ENCODE measurements at regions not wholly inside any gene's neighbourhood (a gene's known extent, or its start where the extent isn't known, plus 50 kb on each side); places are given as distances from the start of the nearest gene placed in this dataset.

- no peak for TF ChIP-seq POLR2AphosphoS5 (IDR thresholded peaks at IDR 0.05; ENCODE audit: low read depth, low read length)
- TF ChIP-seq, protein P1, sequence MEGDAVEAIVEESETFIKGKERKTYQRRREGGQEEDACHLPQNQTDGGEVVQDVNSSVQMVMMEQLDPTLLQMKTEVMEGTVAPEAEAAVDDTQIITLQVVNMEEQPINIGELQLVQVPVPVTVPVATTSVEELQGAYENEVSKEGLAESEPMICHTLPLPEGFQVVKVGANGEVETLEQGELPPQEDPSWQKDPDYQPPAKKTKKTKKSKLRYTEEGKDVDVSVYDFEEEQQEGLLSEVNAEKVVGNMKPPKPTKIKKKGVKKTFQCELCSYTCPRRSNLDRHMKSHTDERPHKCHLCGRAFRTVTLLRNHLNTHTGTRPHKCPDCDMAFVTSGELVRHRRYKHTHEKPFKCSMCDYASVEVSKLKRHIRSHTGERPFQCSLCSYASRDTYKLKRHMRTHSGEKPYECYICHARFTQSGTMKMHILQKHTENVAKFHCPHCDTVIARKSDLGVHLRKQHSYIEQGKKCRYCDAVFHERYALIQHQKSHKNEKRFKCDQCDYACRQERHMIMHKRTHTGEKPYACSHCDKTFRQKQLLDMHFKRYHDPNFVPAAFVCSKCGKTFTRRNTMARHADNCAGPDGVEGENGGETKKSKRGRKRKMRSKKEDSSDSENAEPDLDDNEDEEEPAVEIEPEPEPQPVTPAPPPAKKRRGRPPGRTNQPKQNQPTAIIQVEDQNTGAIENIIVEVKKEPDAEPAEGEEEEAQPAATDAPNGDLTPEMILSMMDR (IDR thresholded peaks at IDR 0.05), result no peak
- TF ChIP-seq TCF7L2 (IDR thresholded peaks at IDR 0.05; ENCODE audit: low read depth, low read length), result no peak
- TF ChIP-seq SIN3A (IDR thresholded peaks at IDR 0.05; ENCODE audit: borderline replicate concordance, insufficient read depth, low read depth, low read length), result no peak
- TF ChIP-seq, protein P2, sequence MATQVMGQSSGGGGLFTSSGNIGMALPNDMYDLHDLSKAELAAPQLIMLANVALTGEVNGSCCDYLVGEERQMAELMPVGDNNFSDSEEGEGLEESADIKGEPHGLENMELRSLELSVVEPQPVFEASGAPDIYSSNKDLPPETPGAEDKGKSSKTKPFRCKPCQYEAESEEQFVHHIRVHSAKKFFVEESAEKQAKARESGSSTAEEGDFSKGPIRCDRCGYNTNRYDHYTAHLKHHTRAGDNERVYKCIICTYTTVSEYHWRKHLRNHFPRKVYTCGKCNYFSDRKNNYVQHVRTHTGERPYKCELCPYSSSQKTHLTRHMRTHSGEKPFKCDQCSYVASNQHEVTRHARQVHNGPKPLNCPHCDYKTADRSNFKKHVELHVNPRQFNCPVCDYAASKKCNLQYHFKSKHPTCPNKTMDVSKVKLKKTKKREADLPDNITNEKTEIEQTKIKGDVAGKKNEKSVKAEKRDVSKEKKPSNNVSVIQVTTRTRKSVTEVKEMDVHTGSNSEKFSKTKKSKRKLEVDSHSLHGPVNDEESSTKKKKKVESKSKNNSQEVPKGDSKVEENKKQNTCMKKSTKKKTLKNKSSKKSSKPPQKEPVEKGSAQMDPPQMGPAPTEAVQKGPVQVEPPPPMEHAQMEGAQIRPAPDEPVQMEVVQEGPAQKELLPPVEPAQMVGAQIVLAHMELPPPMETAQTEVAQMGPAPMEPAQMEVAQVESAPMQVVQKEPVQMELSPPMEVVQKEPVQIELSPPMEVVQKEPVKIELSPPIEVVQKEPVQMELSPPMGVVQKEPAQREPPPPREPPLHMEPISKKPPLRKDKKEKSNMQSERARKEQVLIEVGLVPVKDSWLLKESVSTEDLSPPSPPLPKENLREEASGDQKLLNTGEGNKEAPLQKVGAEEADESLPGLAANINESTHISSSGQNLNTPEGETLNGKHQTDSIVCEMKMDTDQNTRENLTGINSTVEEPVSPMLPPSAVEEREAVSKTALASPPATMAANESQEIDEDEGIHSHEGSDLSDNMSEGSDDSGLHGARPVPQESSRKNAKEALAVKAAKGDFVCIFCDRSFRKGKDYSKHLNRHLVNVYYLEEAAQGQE (IDR thresholded peaks at IDR 0.05; ENCODE audit: insufficient read depth in 1 of 2, low read depth in 2 of 2, low read length in 1 of 2), result no peak
These were observed 111.2 kb upstream of the PLS3 start for GRCh38 chrX:115449742-115450141.
